ENCODE measurements at regions not wholly inside any gene's neighbourhood (a gene's known extent, or its start where the extent isn't known, plus 50 kb on each side); places are given as distances from the start of the nearest gene placed in this dataset.

GRCh38 chr15:83379579-83379959, 67.6 kb upstream of the SH3GL3 start:
- H3K4me1 Mint-ChIP-seq, result peaks cover 9 to 26% of the 10 kb centered on the region in 2 experiments
- Histone ChIP-seq H3K4me1 (ENCODE audit: insufficient read depth, low read length) (peaks cover 3% of the 10 kb centered on the region; the same call in 1 of the 2 replicates), H3K18ac (ENCODE audit: insufficient read length, low read depth, low read length) (no peak overlapping the region), H3K9ac (ENCODE audit: extremely low read depth, insufficient read length, low read length) (no peak overlapping the region), H3K14ac (ENCODE audit: insufficient read depth, low read length) (no peak overlapping the region), H2AFZ (ENCODE audit: low read length) (no peak overlapping the region), H2BK5ac (ENCODE audit: insufficient read length, low read length) (no peak overlapping the region), H3K27me3 (ENCODE audit: insufficient read depth, low read length) (no peaks in the 10 kb centered on the region), H3K4me2 (ENCODE audit: insufficient read depth, insufficient read length, low read length) (no peak overlapping the region), H3K56ac (ENCODE audit: insufficient read length, low read depth, low read length) (no peak overlapping the region), H4K20me1 (ENCODE audit: control insufficient read depth, insufficient read depth, insufficient read length) (no peaks in the 10 kb centered on the region), H2BK120ac (ENCODE audit: low read depth, low read length, poor library complexity, severe bottlenecking) (no peak overlapping the region), H3K79me1 (ENCODE audit: insufficient read depth, low read depth, low read length, poor library complexity, severe bottlenecking) (no peaks in the 10 kb centered on the region), H4K91ac (ENCODE audit: insufficient read length, low read depth, low read length) (no peak overlapping the region), H4K8ac (replicated peaks; ENCODE audit: insufficient read length, low read depth, low read length) (no peak overlapping the region), H3K27ac (ENCODE audit: insufficient read length, low read depth, low read length) (no peak overlapping the region), H3K23ac (ENCODE audit: insufficient read length, low read depth, low read length) (no peak overlapping the region), H3K9me3 (ENCODE audit: control insufficient read depth, low read depth, low read length) (no peaks in the 10 kb centered on the region), H2BK15ac (ENCODE audit: low read depth, low read length) (no peak overlapping the region), H3K4ac (ENCODE audit: low read depth, low read length) (no peak overlapping the region), H3K79me2 (ENCODE audit: insufficient read depth, low read length) (no peaks in the 10 kb centered on the region), H3T11ph (ENCODE audit: low read length) (no peak overlapping the region), H2AK5ac (ENCODE audit: insufficient read length, low read length) (no peak overlapping the region), H3K23me2 (ENCODE audit: insufficient read length, low read depth, low read length, poor library complexity, severe bottlenecking) (peaks cover 3% of the 10 kb centered on the region), H4K5ac (ENCODE audit: insufficient read length, low read depth, low read length) (no peak overlapping the region), H2BK12ac (ENCODE audit: insufficient read length, low read depth, low read length) (no peak overlapping the region), H2BK20ac (ENCODE audit: low read depth, low read length, poor library complexity, severe bottlenecking) (no peak overlapping the region)
- no peak overlapping the region for H3K27ac Mint-ChIP-seq
- peak; percentile 39 for DNase-seq
- TF ChIP-seq CTCF (conservative IDR thresholded peaks at IDR 0.05), result no peak
- peaks cover 3 to 4% of the 10 kb centered on the region in 2 experiments; a peak in 3 of 5 replicates for H3K9me3 Mint-ChIP-seq
- no CpG with 5 or more reads among the region's 19 CpGs for WGBS (ENCODE audit: extremely low coverage, insufficient read length, low lambda C conversion rate)
- peaks cover 11% of the 10 kb centered on the region for H3K27me3 Mint-ChIP-seq (ENCODE audit: low read depth)
- H3K36me3 Mint-ChIP-seq (ENCODE audit: insufficient read depth in 1 of 3, low read depth in 3 of 3), result peaks cover 0 to 5% (median 4%) of the 10 kb centered on the region in 3 experiments; a peak in 3 of 7 replicates
- 0 out of 5 replicates have a peak overlapping the region, but pooled peaks of 1 of the 2 experiments have one; percentile 48 for H3K4me3 Mint-ChIP-seq
